ENCODE measurements at regions not wholly inside any gene's neighbourhood (a gene's known extent, or its start where the extent isn't known, plus 50 kb on each side); places are given as distances from the start of the nearest gene placed in this dataset.
A peak's percentile ranks its signal among the peaks of the same experiment; 100 is the strongest.

DNA sequence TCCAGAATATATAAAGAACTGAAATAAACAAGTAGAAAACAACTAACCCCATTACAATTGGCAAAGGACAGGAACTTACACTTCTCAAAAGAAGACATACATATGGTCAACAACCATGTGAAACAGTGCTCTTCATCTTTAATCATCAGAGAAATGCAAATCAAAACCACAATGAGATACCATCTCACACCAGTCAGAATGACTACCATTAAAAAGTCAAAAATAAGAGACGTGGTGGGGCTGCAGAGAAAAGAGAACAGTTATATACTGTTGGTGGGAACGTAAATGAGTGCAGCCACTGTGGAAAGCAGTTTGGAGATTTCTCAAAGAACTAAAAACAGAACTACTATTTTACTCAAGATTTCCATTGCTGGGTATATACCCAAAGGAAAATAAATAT, 1696.3 kb upstream of the TMEFF2 start:
- no peak for TF ChIP-seq ETV6 (conservative IDR thresholded peaks at IDR 0.05 in 1 of 2, IDR thresholded peaks at IDR 0.05 in 1 of 2; ENCODE audit: borderline replicate concordance in 1 of 2, low read depth in 1 of 2)
- TF ChIP-seq, protein P1, sequence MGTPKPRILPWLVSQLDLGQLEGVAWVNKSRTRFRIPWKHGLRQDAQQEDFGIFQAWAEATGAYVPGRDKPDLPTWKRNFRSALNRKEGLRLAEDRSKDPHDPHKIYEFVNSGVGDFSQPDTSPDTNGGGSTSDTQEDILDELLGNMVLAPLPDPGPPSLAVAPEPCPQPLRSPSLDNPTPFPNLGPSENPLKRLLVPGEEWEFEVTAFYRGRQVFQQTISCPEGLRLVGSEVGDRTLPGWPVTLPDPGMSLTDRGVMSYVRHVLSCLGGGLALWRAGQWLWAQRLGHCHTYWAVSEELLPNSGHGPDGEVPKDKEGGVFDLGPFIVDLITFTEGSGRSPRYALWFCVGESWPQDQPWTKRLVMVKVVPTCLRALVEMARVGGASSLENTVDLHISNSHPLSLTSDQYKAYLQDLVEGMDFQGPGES (IDR thresholded peaks at IDR 0.05) = no peak
- TF ChIP-seq KDM1A (IDR thresholded peaks at IDR 0.05; ENCODE audit: borderline replicate concordance) = no peak
- TF ChIP-seq SUPT20H (IDR thresholded peaks at IDR 0.05; ENCODE audit: borderline replicate concordance, control insufficient read depth, low read depth, low read length) = no peak
- TF ChIP-seq RUNX3 (IDR thresholded peaks at IDR 0.05; ENCODE audit: low read length) = peak; percentile 19; the same call in 1 of the 2 replicates
- TF ChIP-seq BCL11A (IDR thresholded peaks at IDR 0.05; ENCODE audit: low read depth, low read length) = no peak
- TF ChIP-seq TAF1 (IDR thresholded peaks at IDR 0.05; ENCODE audit: borderline replicate concordance, low read depth, low read length) = no peak
- TF ChIP-seq MTA2 (IDR thresholded peaks at IDR 0.05; ENCODE audit: low read depth) = peak; percentile 46; the same call in 1 of the 2 replicates
- Histone ChIP-seq H3K9me3 (replicated peaks; ENCODE audit: control insufficient read depth, insufficient read depth, low read length) (no peaks in the 10 kb centered on the region), H3K27ac (ENCODE audit: control insufficient read depth, insufficient read depth) (no peak overlapping the region), H3K79me2 (ENCODE audit: control insufficient read depth, insufficient read depth, low read length) (no peaks in the 10 kb centered on the region), H2AFZ (ENCODE audit: control insufficient read depth, low read depth, low read length) (no peak overlapping the region), H3K27me3 (replicated peaks in 1 of 2; ENCODE audit: control insufficient read depth in 2 of 2, insufficient read depth in 2 of 2, low read length in 1 of 2) (no peaks in the 10 kb centered on the region), H4K20me1 (ENCODE audit: control insufficient read depth, insufficient read depth) (no peaks in the 10 kb centered on the region), H3K4me2 (ENCODE audit: control insufficient read depth, insufficient read depth) (no peak overlapping the region), H3K36me3 (ENCODE audit: control insufficient read depth in 2 of 2, insufficient read depth in 2 of 2, low read length in 1 of 2) (no peaks in the 10 kb centered on the region), H3K4me3 (no peak overlapping the region), H3K9ac (ENCODE audit: control insufficient read depth, insufficient read depth, low read length) (no peak overlapping the region), H3K4me1 (ENCODE audit: control insufficient read depth, insufficient read depth, low read length) (no peaks in the 10 kb centered on the region)
- intact Hi-C loops (cut with micrococcal nuclease; ENCODE audit: unreplicated experiment) = no loop called here
- no TSS peak for BruUV-seq (replicated peaks)
- RAD21 ChIA-PET (ENCODE audit: unreplicated experiment) = no interaction called here
- 0% methylated on average over 2 of the region's 2 CpGs for WGBS (ENCODE audit: insufficient coverage, insufficient replicate concordance, low lambda C conversion rate, missing lambda C conversion rate)
- SMC1A ChIA-PET (ENCODE audit: uncharacterized antibody, unreplicated experiment) = no interaction called here
- in situ Hi-C loops (cut with MboI) = no loop called here
- CTCF ChIA-PET = no interaction called here
- FAIRE-seq (no peak), ATAC-seq (peak; percentile 79), DNase-seq (ENCODE audit: low read depth, low spot score) (no peak)
- POLR2A ChIA-PET = no interaction called here

All from GM12878 (cell line).